GM18499 (cell line): ENCODE measurements at regions not wholly inside any gene's neighbourhood (a gene's known extent, or its start where the extent isn't known, plus 50 kb on each side); places are given as distances from the start of the nearest gene placed in this dataset.
"Not testable (repeated sequence)": the region's sequence is repeated elsewhere in the genome, so short reads cannot be mapped to it uniquely, and the experiment has no call there.

Experiments
- ATAC-seq: cut with Tn5 transposase; IDR thresholded peaks from one replicate; pipeline ENCODE4 v1.9.1; 2021; ENCODE audit warnings: moderate number of reproducible peaks; ENCODE audit not compliant: insufficient read depth, unreplicated experiment

- ATAC-seq, result no peak
Observed at GRCh38 chr7:33776788-33777187, 128.6 kb upstream of the BMPER start.

GRCh38 chr7:33778195-33778594 lies 127.1 kb upstream of the BMPER start:
- ATAC-seq, result no peak

- ATAC-seq, result no peak
Observed at GRCh38 chr7:33779216-33779615, 126.1 kb upstream of the BMPER start.

GRCh38 chr7:33781167-33781566 lies 124.2 kb upstream of the BMPER start:
- no peak for ATAC-seq

GRCh38 chr7:33781796-33782195 lies 123.5 kb upstream of the BMPER start:
- no peak for ATAC-seq

GRCh38 chr7:33784000-33784399 lies 121.3 kb upstream of the BMPER start:
- ATAC-seq, result no peak

GRCh38 chr7:33788531-33788930 lies 116.8 kb upstream of the BMPER start:
- no peak for ATAC-seq

- no peak for ATAC-seq
Observed at GRCh38 chr7:33789871-33790630, 115.3 kb upstream of the BMPER start.

GRCh38 chr7:33790746-33791145 lies 114.6 kb upstream of the BMPER start:
- ATAC-seq, result no peak

- no peak for ATAC-seq
Observed at GRCh38 chr7:33792041-33792440, 113.3 kb upstream of the BMPER start.

GRCh38 chr7:33792547-33793105 lies 112.7 kb upstream of the BMPER start:
- no peak for ATAC-seq

GRCh38 chr7:33793616-33794015 lies 111.7 kb upstream of the BMPER start:
- no peak for ATAC-seq

GRCh38 chr7:33794419-33794818 lies 110.9 kb upstream of the BMPER start:
- no peak for ATAC-seq

- ATAC-seq, result no peak
Observed at GRCh38 chr7:33794959-33795358, 110.4 kb upstream of the BMPER start.

GRCh38 chr7:33796538-33796937 lies 108.8 kb upstream of the BMPER start:
- ATAC-seq, result no peak

- not testable (repeated sequence) for ATAC-seq
Observed at GRCh38 chr7:33797512-33797911, 107.8 kb upstream of the BMPER start.

GRCh38 chr7:33798686-33799325 lies 106.5 kb upstream of the BMPER start:
- no peak for ATAC-seq

GRCh38 chr7:33799766-33800165 lies 105.6 kb upstream of the BMPER start:
- ATAC-seq, result no peak

GRCh38 chr7:33802600-33802999 lies 102.7 kb upstream of the BMPER start:
- ATAC-seq, result no peak

- no peak for ATAC-seq
Observed at GRCh38 chr7:33804140-33804660, 101.1 kb upstream of the BMPER start.

GRCh38 chr7:33805630-33806233 lies 99.6 kb upstream of the BMPER start:
- ATAC-seq, result no peak
